ENCODE measurements at regions not wholly inside any gene's neighbourhood (a gene's known extent, or its start where the extent isn't known, plus 50 kb on each side); places are given as distances from the start of the nearest gene placed in this dataset.

GRCh38 chr10:107952649-107953556 lies 788.4 kb upstream of the SORCS1 start:
- no peak for TF ChIP-seq CTCF (IDR thresholded peaks at IDR 0.05; ENCODE audit: insufficient read depth, low read length, poor library complexity, severe bottlenecking)
- no peak for TF ChIP-seq EZH2phosphoT487 (conservative IDR thresholded peaks at IDR 0.05; ENCODE audit: low read length)
